HG03135 (cell line): ENCODE measurements at regions not wholly inside any gene's neighbourhood (a gene's known extent, or its start where the extent isn't known, plus 50 kb on each side); places are given as distances from the start of the nearest gene placed in this dataset.

Source experiments
- ATAC-seq: cut with Tn5 transposase; IDR thresholded peaks from one replicate; pipeline ENCODE4 v1.9.1; 2021; ENCODE audit warnings: mild to moderate bottlenecking, moderate library complexity; ENCODE audit not compliant: unreplicated experiment

- no peak for ATAC-seq
Measured at GRCh38 chr2:160630801-160631590, 137.4 kb upstream of the RBMS1 start.

GRCh38 chr2:160632084-160632975 lies 138.7 kb upstream of the RBMS1 start:
- no peak for ATAC-seq

- ATAC-seq = no peak
Measured at GRCh38 chr2:160634436-160634835, 140.8 kb upstream of the RBMS1 start.

- ATAC-seq = no peak
Measured at GRCh38 chr2:160635488-160635887, 141.9 kb upstream of the RBMS1 start.

GRCh38 chr2:160639472-160639871 lies 145.9 kb upstream of the RBMS1 start:
- ATAC-seq = no peak

GRCh38 chr2:160646684-160647444 lies 153.3 kb upstream of the RBMS1 start:
- no peak for ATAC-seq

- no peak for ATAC-seq
Measured at GRCh38 chr2:160647967-160648685, 154.5 kb upstream of the RBMS1 start.

- ATAC-seq = no peak
Measured at GRCh38 chr2:160649698-160650097, 156.1 kb upstream of the RBMS1 start.

- no peak for ATAC-seq
Measured at GRCh38 chr2:160650196-160651118, 156.8 kb upstream of the RBMS1 start.

- ATAC-seq = no peak
Measured at GRCh38 chr2:160651416-160652200, 158.0 kb upstream of the RBMS1 start.

- ATAC-seq = no peak
Measured at GRCh38 chr2:160652236-160652635, 158.6 kb upstream of the RBMS1 start.

- ATAC-seq = no peak
Measured at GRCh38 chr2:160657196-160657595, 163.6 kb upstream of the RBMS1 start.

- ATAC-seq = no peak
Measured at GRCh38 chr2:160658851-160659250, 165.2 kb upstream of the RBMS1 start.

- ATAC-seq = no peak
Measured at GRCh38 chr2:160660741-160661140, 167.1 kb upstream of the RBMS1 start.

GRCh38 chr2:160664603-160665140 lies 171.1 kb upstream of the RBMS1 start:
- no peak for ATAC-seq

GRCh38 chr2:160666154-160667060 lies 172.8 kb upstream of the RBMS1 start:
- ATAC-seq = peak; percentile 71

- ATAC-seq = no peak
Measured at GRCh38 chr2:160667811-160668210, 174.2 kb upstream of the RBMS1 start.
